NT2/D1 (cell line): ENCODE measurements at regions not wholly inside any gene's neighbourhood (a gene's known extent, or its start where the extent isn't known, plus 50 kb on each side); places are given as distances from the start of the nearest gene placed in this dataset.

ENCODE experiments used
- SUZ12 ChIP-seq: IDR thresholded peaks from 2 replicates; pipeline ENCODE4 v1.6.1; 2011; ENCODE audit not compliant: insufficient read length, insufficient read depth; ENCODE audit errors: extremely low read depth
- YY1 ChIP-seq: IDR thresholded peaks from 2 replicates; pipeline ENCODE4 v1.6.1; 2011; ENCODE audit not compliant: insufficient read length, insufficient read depth
- ZNF274 ChIP-seq: IDR thresholded peaks from 2 replicates; pipeline ENCODE4 v1.6.1; 2011; ENCODE audit warnings: mild to moderate bottlenecking, low read depth, low read length

GRCh38 chr3:181839039-181839915 lies 127.6 kb downstream of the SOX2 start:
- TF ChIP-seq YY1, result no peak
- no peak for TF ChIP-seq ZNF274
- TF ChIP-seq SUZ12, result no peak
